ENCODE measurements at regions not wholly inside any gene's neighbourhood (a gene's known extent, or its start where the extent isn't known, plus 50 kb on each side); places are given as distances from the start of the nearest gene placed in this dataset.

DNA sequence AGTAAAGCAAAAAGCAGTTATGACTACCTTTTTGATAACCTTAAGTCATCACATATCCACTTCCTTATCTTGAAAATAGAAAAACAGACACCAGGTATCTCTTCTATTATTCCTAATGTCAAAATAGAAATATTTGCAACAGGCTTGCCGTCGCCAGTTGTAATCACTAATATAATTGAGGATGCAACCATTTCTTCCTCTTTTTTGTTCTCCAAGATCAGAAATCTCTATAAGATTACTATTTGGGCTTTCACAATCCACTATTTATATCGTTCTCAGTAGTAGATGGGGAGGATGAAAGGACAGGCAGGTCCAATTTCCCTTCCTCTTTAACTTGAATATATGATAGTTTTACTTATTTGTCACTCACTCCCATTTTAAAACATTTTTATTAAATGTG lies 130.2 kb upstream of the HMGA2 start:
- Histone ChIP-seq H3K27ac (no peak overlapping the region), H3K9me3 (no peaks in the 10 kb centered on the region), H3K4me3 (no peak overlapping the region), H3K4me1 (no peaks in the 10 kb centered on the region), H3K36me3 (no peaks in the 10 kb centered on the region), H3K27me3 (no peaks in the 10 kb centered on the region)
- TF ChIP-seq, protein P1, sequence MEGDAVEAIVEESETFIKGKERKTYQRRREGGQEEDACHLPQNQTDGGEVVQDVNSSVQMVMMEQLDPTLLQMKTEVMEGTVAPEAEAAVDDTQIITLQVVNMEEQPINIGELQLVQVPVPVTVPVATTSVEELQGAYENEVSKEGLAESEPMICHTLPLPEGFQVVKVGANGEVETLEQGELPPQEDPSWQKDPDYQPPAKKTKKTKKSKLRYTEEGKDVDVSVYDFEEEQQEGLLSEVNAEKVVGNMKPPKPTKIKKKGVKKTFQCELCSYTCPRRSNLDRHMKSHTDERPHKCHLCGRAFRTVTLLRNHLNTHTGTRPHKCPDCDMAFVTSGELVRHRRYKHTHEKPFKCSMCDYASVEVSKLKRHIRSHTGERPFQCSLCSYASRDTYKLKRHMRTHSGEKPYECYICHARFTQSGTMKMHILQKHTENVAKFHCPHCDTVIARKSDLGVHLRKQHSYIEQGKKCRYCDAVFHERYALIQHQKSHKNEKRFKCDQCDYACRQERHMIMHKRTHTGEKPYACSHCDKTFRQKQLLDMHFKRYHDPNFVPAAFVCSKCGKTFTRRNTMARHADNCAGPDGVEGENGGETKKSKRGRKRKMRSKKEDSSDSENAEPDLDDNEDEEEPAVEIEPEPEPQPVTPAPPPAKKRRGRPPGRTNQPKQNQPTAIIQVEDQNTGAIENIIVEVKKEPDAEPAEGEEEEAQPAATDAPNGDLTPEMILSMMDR (IDR thresholded peaks at IDR 0.05) = no peak
- no peak for TF ChIP-seq POLR2A (IDR thresholded peaks at IDR 0.05)
- intact Hi-C loops (cut with DNase I; ENCODE audit: low total_unique reads) = no loop called here
- DNase-seq = no peak

DNA sequence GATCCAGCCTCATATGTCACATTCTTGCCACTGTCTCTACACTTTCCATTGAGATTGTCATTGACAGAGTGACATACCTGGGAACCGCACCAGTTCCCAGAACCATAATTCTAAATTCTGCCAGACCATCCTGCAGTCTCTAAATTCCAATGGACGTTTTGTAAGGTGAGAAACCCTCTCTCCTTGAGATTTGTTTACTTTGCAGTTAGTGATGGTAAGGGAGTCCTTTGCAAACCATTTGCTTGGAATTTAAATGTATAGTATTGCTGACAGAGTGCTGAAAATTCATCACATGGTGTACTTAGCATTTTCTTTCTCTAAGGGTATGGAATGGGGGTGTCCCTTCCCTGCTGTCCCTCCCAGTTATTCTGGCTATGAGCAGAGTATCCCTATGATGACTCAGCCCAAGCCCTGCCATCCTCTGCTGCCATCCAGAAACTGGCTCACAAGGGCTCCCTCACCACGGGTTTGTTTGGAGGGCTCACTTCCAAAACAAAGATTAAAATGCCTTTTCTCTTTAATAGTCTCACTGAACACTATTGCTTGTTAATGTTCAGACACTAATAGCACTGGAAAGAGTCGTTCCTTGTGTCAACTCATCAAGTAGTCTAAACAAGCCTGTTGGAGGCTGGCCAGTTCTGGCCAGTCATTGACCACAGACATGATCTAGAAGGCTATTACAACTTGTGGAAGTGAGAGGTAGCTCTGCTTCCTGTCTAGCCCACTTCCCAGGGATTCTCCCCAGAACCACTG lies 129.0 kb upstream of the HMGA2 start:
- Histone ChIP-seq H3K4me3 (no peak overlapping the region), H3K36me3 (no peaks in the 10 kb centered on the region), H3K9me3 (no peaks in the 10 kb centered on the region), H3K4me1 (no peaks in the 10 kb centered on the region), H3K27me3 (no peaks in the 10 kb centered on the region), H3K27ac (no peak overlapping the region)
- TF ChIP-seq, protein P1 (IDR thresholded peaks at IDR 0.05) = no peak
- TF ChIP-seq POLR2A (IDR thresholded peaks at IDR 0.05) = no peak
- intact Hi-C loops (cut with DNase I; ENCODE audit: low total_unique reads) = no loop called here
- DNase-seq = no peak

DNA sequence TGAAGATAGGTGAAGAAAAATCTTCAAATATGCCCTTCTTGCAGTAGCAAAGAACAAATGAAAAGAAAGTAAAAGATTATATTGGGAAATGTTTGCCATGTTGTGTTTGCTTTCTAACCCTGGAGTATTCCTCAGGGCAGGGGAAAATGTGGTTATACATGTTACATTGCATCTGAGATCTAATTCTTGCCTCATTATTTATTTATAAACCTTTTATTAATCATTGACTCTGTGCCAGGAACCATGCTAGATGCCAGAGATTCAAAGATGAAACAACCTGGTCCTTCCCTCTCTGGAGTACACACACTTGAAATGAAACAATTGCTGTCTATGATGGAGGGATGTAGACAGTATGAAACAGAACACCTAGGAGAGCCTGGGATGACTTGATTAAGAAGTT lies 128.1 kb upstream of the HMGA2 start:
- Histone ChIP-seq H3K27me3 (no peaks in the 10 kb centered on the region), H3K36me3 (no peaks in the 10 kb centered on the region), H3K4me1 (no peaks in the 10 kb centered on the region), H3K27ac (no peak overlapping the region), H3K4me3 (no peak overlapping the region), H3K9me3 (no peaks in the 10 kb centered on the region)
- DNase-seq = no peak
- TF ChIP-seq POLR2A (IDR thresholded peaks at IDR 0.05) = no peak
- TF ChIP-seq, protein P1 (IDR thresholded peaks at IDR 0.05) = no peak
- intact Hi-C loops (cut with DNase I; ENCODE audit: low total_unique reads) = no loop called here

DNA sequence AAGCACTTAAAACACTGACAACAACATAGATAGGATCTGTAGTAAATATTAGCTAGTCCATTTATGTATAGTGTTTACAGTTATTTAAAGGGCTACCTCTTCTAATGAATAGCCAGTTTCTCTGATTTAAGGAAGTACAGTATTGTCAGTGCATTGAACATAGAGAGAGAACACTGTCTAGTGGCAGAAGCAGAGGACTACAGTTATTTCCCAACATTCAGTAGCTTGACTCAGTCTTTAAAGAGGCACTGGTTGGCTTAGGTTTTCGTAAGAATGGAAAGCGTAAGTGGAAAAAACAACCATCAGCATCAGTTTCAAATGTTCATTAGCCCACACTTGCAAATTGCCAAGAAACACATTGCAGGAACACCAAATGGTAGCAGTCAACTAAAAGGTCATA lies 125.0 kb upstream of the HMGA2 start:
- no peaks in the 10 kb centered on the region for H3K9me3 ChIP-seq
- H3K27me3 ChIP-seq = no peaks in the 10 kb centered on the region
- TF ChIP-seq, protein P1 (IDR thresholded peaks at IDR 0.05) = no peak
- no peak for TF ChIP-seq POLR2A (IDR thresholded peaks at IDR 0.05)
- H3K4me3 ChIP-seq = no peak overlapping the region
- intact Hi-C loops (cut with DNase I; ENCODE audit: low total_unique reads) = no loop called here
- DNase-seq = no peak
- H3K27ac ChIP-seq = no peak overlapping the region
- H3K4me1 ChIP-seq = no peaks in the 10 kb centered on the region
- no peaks in the 10 kb centered on the region for H3K36me3 ChIP-seq

DNA sequence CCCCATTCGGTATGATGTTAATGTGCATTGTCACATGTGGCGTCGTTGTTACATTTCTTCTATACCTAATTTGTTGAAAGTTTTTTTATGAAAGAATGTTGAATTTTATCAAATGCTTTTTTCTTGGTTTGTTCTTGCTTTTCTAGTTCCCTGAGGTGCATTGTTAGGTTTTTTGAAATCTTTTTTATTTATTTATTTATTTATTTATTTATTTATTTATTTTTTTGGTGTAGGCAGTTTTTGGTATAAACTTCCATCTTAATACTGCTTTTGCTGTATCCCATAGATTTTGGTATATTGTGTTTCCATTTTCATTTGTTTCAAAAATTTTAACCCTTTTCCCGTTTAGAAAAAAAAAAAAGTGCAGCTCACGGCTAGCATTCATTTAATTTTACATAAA lies 121.1 kb upstream of the HMGA2 start:
- Histone ChIP-seq H3K36me3 (no peaks in the 10 kb centered on the region), H3K4me1 (no peaks in the 10 kb centered on the region), H3K4me3 (no peak overlapping the region), H3K27me3 (no peaks in the 10 kb centered on the region), H3K27ac (no peak overlapping the region), H3K9me3 (peaks cover 0 to 4% of the 10 kb centered on the region in 2 donors)
- TF ChIP-seq, protein P1 (IDR thresholded peaks at IDR 0.05) = no peak
- TF ChIP-seq POLR2A (IDR thresholded peaks at IDR 0.05) = no peak
- intact Hi-C loops (cut with DNase I; ENCODE audit: low total_unique reads) = no loop called here
- no peak for DNase-seq

Measured in uterus (tissue), 3 donors.